ENCODE measurements at regions not wholly inside any gene's neighbourhood (a gene's known extent, or its start where the extent isn't known, plus 50 kb on each side); places are given as distances from the start of the nearest gene placed in this dataset.

DNA sequence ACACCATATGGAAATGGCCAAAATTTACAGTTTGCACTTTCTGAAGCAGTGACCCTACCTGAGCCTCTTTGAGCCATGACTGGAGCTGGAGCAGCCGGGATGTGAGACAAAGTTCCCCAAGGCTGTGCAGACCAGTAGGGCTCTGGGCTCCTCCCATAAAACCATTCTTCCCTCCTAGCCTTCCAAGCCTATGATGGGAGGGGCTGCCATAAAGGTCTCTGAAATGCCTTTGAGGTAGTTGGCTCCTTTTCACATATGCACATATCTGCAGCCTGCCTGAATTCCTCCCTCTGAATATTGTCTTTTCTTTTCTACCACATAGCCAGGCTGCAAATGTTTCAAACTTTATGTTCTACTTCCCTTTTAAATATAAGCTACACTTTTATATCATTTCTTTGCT lies 516.6 kb upstream of the POM121L12 start:
- Histone ChIP-seq H3K9ac (ENCODE audit: low read depth in 1 of 2, low read length in 2 of 2) (no peak overlapping the region), H3K27me3 (ENCODE audit: control insufficient read depth in 2 of 2, insufficient read depth in 2 of 2, low read length in 2 of 2) (no peaks in the 10 kb centered on the region), H3K9me3 (ENCODE audit: control insufficient read depth in 2 of 2, low read length in 2 of 2) (peaks cover 0 to 3% of the 10 kb centered on the region in 2 donors), H3K4me1 (ENCODE audit: control insufficient read depth in 2 of 2, insufficient read depth in 2 of 2, low read length in 2 of 2) (no peaks in the 10 kb centered on the region), H3K27ac (ENCODE audit: low read depth in 2 of 2, low read length in 2 of 2) (no peak overlapping the region), H3K4me3 (ENCODE audit: low read length in 2 of 2) (no peak overlapping the region), H3K36me3 (ENCODE audit: control insufficient read depth in 2 of 2, insufficient read depth in 2 of 2, low read length in 2 of 2) (no peaks in the 10 kb centered on the region)

DNA sequence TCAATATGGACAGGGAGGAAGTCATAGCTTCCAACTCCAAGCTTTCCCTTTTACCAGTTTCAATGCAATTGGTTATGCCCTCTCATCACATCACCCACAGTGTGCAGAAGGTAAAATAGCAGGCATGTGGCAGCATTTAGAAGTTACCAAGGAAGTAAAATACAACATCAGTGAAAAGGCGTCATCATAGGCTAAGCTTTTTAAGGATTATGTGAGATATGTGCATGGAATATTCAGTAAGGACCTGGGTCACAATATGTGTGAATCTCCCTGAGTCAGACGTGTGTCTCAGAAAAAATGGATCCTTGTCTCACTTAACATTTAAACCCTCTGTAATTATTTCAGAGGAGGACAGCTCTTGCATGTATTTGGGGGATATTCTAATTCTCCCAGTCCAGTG lies 522.8 kb upstream of the POM121L12 start:
- peaks cover 0 to 2% of the 10 kb centered on the region in 2 donors for H3K9me3 ChIP-seq (ENCODE audit: control insufficient read depth in 2 of 2, low read length in 2 of 2)
- H3K27me3 ChIP-seq (ENCODE audit: control insufficient read depth in 2 of 2, insufficient read depth in 2 of 2, low read length in 2 of 2) = no peaks in the 10 kb centered on the region
- no peaks in the 10 kb centered on the region for H3K4me1 ChIP-seq (ENCODE audit: control insufficient read depth in 2 of 2, insufficient read depth in 2 of 2, low read length in 2 of 2)
- no peak overlapping the region for H3K4me3 ChIP-seq (ENCODE audit: low read length in 2 of 2)
- no peak overlapping the region for H3K27ac ChIP-seq (ENCODE audit: low read depth in 2 of 2, low read length in 2 of 2)
- no peaks in the 10 kb centered on the region for H3K36me3 ChIP-seq (ENCODE audit: control insufficient read depth in 2 of 2, insufficient read depth in 2 of 2, low read length in 2 of 2)
- H3K9ac ChIP-seq (ENCODE audit: low read depth in 1 of 2, low read length in 2 of 2) = no peak overlapping the region

- no peak overlapping the region for H3K4me3 ChIP-seq (ENCODE audit: low read length in 2 of 2)
- no peaks in the 10 kb centered on the region for H3K9me3 ChIP-seq (ENCODE audit: control insufficient read depth in 2 of 2, low read length in 2 of 2)
- no peak overlapping the region for H3K9ac ChIP-seq (ENCODE audit: low read depth in 1 of 2, low read length in 2 of 2)
- no peaks in the 10 kb centered on the region for H3K27me3 ChIP-seq (ENCODE audit: control insufficient read depth in 2 of 2, insufficient read depth in 2 of 2, low read length in 2 of 2)
- no peak overlapping the region for H3K27ac ChIP-seq (ENCODE audit: low read depth in 2 of 2, low read length in 2 of 2)
- H3K4me1 ChIP-seq (ENCODE audit: control insufficient read depth in 2 of 2, insufficient read depth in 2 of 2, low read length in 2 of 2) = no peaks in the 10 kb centered on the region
- H3K36me3 ChIP-seq (ENCODE audit: control insufficient read depth in 2 of 2, insufficient read depth in 2 of 2, low read length in 2 of 2) = no peaks in the 10 kb centered on the region
Measured at GRCh38 chr7:52507546-52508255, 527.7 kb upstream of the POM121L12 start.

GRCh38 chr7:52506325-52506724 lies 529.1 kb upstream of the POM121L12 start:
- no peaks in the 10 kb centered on the region for H3K36me3 ChIP-seq (ENCODE audit: control insufficient read depth in 2 of 2, insufficient read depth in 2 of 2, low read length in 2 of 2)
- H3K27ac ChIP-seq (ENCODE audit: low read depth in 2 of 2, low read length in 2 of 2) = no peak overlapping the region
- no peak overlapping the region for H3K4me3 ChIP-seq (ENCODE audit: low read length in 2 of 2)
- no peaks in the 10 kb centered on the region for H3K9me3 ChIP-seq (ENCODE audit: control insufficient read depth in 2 of 2, low read length in 2 of 2)
- H3K9ac ChIP-seq (ENCODE audit: low read depth in 1 of 2, low read length in 2 of 2) = no peak overlapping the region
- H3K27me3 ChIP-seq (ENCODE audit: control insufficient read depth in 2 of 2, insufficient read depth in 2 of 2, low read length in 2 of 2) = no peaks in the 10 kb centered on the region
- H3K4me1 ChIP-seq (ENCODE audit: control insufficient read depth in 2 of 2, insufficient read depth in 2 of 2, low read length in 2 of 2) = no peaks in the 10 kb centered on the region

DNA sequence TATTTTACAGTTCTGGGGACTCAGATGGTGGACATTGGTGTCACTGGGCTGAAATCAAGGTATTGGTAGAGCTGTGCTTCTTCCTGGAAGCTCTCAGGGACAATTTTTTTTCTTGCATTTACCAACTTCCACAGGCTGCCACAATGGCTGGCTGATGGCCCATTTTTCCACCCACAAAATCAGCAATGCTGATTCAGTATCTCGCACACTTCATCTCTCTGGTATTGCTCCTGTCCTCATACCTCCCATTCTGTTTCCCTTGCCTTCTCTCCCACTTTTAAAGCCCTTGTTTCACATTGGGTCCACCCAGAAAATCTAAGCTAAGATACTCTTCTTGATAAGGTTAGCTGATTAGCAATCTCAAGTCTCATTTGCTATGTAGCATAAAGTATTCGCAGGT lies 530.9 kb upstream of the POM121L12 start:
- Histone ChIP-seq H3K4me1 (ENCODE audit: control insufficient read depth in 2 of 2, insufficient read depth in 2 of 2, low read length in 2 of 2) (no peaks in the 10 kb centered on the region), H3K27ac (ENCODE audit: low read depth in 2 of 2, low read length in 2 of 2) (no peak overlapping the region), H3K9ac (ENCODE audit: low read depth in 1 of 2, low read length in 2 of 2) (no peak overlapping the region), H3K9me3 (ENCODE audit: control insufficient read depth in 2 of 2, low read length in 2 of 2) (no peaks in the 10 kb centered on the region), H3K4me3 (ENCODE audit: low read length in 2 of 2) (no peak overlapping the region), H3K27me3 (ENCODE audit: control insufficient read depth in 2 of 2, insufficient read depth in 2 of 2, low read length in 2 of 2) (no peaks in the 10 kb centered on the region), H3K36me3 (ENCODE audit: control insufficient read depth in 2 of 2, insufficient read depth in 2 of 2, low read length in 2 of 2) (no peaks in the 10 kb centered on the region)

- Histone ChIP-seq H3K27ac (ENCODE audit: low read depth in 2 of 2, low read length in 2 of 2) (no peak overlapping the region), H3K4me1 (ENCODE audit: control insufficient read depth in 2 of 2, insufficient read depth in 2 of 2, low read length in 2 of 2) (no peaks in the 10 kb centered on the region), H3K36me3 (ENCODE audit: control insufficient read depth in 2 of 2, insufficient read depth in 2 of 2, low read length in 2 of 2) (no peaks in the 10 kb centered on the region), H3K9ac (ENCODE audit: low read depth in 1 of 2, low read length in 2 of 2) (no peak overlapping the region), H3K9me3 (ENCODE audit: control insufficient read depth in 2 of 2, low read length in 2 of 2) (no peaks in the 10 kb centered on the region), H3K4me3 (ENCODE audit: low read length in 2 of 2) (no peak overlapping the region), H3K27me3 (ENCODE audit: control insufficient read depth in 2 of 2, insufficient read depth in 2 of 2, low read length in 2 of 2) (no peaks in the 10 kb centered on the region)
Measured at GRCh38 chr7:52502281-52502680, 533.2 kb upstream of the POM121L12 start.

- Histone ChIP-seq H3K27me3 (ENCODE audit: control insufficient read depth in 2 of 2, insufficient read depth in 2 of 2, low read length in 2 of 2) (no peaks in the 10 kb centered on the region), H3K9ac (ENCODE audit: low read depth in 1 of 2, low read length in 2 of 2) (no peak overlapping the region), H3K4me1 (ENCODE audit: control insufficient read depth in 2 of 2, insufficient read depth in 2 of 2, low read length in 2 of 2) (no peaks in the 10 kb centered on the region), H3K36me3 (ENCODE audit: control insufficient read depth in 2 of 2, insufficient read depth in 2 of 2, low read length in 2 of 2) (no peaks in the 10 kb centered on the region), H3K4me3 (ENCODE audit: low read length in 2 of 2) (no peak overlapping the region), H3K9me3 (ENCODE audit: control insufficient read depth in 2 of 2, low read length in 2 of 2) (no peaks in the 10 kb centered on the region), H3K27ac (ENCODE audit: low read depth in 2 of 2, low read length in 2 of 2) (no peak overlapping the region)
Measured at GRCh38 chr7:52501696-52502095, 533.7 kb upstream of the POM121L12 start.

DNA sequence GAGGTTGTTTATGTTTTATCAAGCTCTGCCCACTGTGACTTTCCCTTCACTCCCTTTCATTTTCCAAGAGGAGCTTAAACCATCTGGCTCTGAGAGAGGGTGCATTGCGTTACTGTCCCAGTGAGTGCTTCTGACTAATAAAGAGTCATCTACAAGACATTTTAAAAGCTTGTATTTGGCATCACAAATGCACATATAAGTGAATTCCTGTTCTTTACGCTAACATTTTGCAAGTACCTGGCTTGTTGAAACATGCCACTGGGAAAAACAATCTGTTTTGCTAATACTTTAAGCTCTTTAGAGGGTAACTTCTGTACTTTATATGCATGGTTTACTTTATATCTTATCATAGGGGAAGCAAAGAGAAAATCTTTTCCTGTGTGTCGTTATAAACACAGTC lies 534.6 kb upstream of the POM121L12 start:
- Histone ChIP-seq H3K9ac (ENCODE audit: low read depth in 1 of 2, low read length in 2 of 2) (no peak overlapping the region), H3K4me3 (ENCODE audit: low read length in 2 of 2) (no peak overlapping the region), H3K36me3 (ENCODE audit: control insufficient read depth in 2 of 2, insufficient read depth in 2 of 2, low read length in 2 of 2) (no peaks in the 10 kb centered on the region), H3K27ac (ENCODE audit: low read depth in 2 of 2, low read length in 2 of 2) (no peak overlapping the region), H3K4me1 (ENCODE audit: control insufficient read depth in 2 of 2, insufficient read depth in 2 of 2, low read length in 2 of 2) (no peaks in the 10 kb centered on the region), H3K9me3 (ENCODE audit: control insufficient read depth in 2 of 2, low read length in 2 of 2) (no peaks in the 10 kb centered on the region), H3K27me3 (ENCODE audit: control insufficient read depth in 2 of 2, insufficient read depth in 2 of 2, low read length in 2 of 2) (no peaks in the 10 kb centered on the region)

- Histone ChIP-seq H3K27me3 (ENCODE audit: control insufficient read depth in 2 of 2, insufficient read depth in 2 of 2, low read length in 2 of 2) (no peaks in the 10 kb centered on the region), H3K4me1 (ENCODE audit: control insufficient read depth in 2 of 2, insufficient read depth in 2 of 2, low read length in 2 of 2) (no peaks in the 10 kb centered on the region), H3K9me3 (ENCODE audit: control insufficient read depth in 2 of 2, low read length in 2 of 2) (no peaks in the 10 kb centered on the region), H3K9ac (ENCODE audit: low read depth in 1 of 2, low read length in 2 of 2) (no peak overlapping the region), H3K36me3 (ENCODE audit: control insufficient read depth in 2 of 2, insufficient read depth in 2 of 2, low read length in 2 of 2) (no peaks in the 10 kb centered on the region), H3K27ac (ENCODE audit: low read depth in 2 of 2, low read length in 2 of 2) (no peak overlapping the region), H3K4me3 (ENCODE audit: low read length in 2 of 2) (no peak overlapping the region)
Measured at GRCh38 chr7:52498366-52498765, 537.1 kb upstream of the POM121L12 start.

DNA sequence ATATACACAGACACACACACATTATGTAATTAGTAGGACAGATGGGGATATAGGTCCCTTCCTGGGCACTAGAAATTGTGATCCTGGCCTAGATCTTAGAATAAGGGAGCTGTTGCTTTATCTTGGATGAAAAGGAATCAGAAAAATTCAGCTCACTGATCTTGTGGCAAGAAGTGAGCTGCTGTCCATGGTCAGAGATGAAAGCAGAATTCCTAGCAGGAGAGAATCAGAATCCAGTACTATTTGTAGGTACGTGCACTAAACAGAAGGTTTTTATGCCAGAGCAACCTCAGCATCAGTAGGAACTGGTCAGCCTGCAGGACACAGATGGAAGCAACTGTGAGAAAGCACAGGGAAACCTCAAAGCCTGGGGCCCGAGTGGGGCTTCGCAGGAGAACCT lies 549.2 kb upstream of the POM121L12 start:
- no peak overlapping the region for H3K9ac ChIP-seq (ENCODE audit: low read depth in 1 of 2, low read length in 2 of 2)
- no peak overlapping the region for H3K27ac ChIP-seq (ENCODE audit: low read depth in 2 of 2, low read length in 2 of 2)
- H3K27me3 ChIP-seq (ENCODE audit: control insufficient read depth in 2 of 2, insufficient read depth in 2 of 2, low read length in 2 of 2) = no peaks in the 10 kb centered on the region
- no peak overlapping the region for H3K4me3 ChIP-seq (ENCODE audit: low read length in 2 of 2)
- H3K9me3 ChIP-seq (ENCODE audit: control insufficient read depth in 2 of 2, low read length in 2 of 2) = no peaks in the 10 kb centered on the region
- H3K4me1 ChIP-seq (ENCODE audit: control insufficient read depth in 2 of 2, insufficient read depth in 2 of 2, low read length in 2 of 2) = no peaks in the 10 kb centered on the region
- no peaks in the 10 kb centered on the region for H3K36me3 ChIP-seq (ENCODE audit: control insufficient read depth in 2 of 2, insufficient read depth in 2 of 2, low read length in 2 of 2)

DNA sequence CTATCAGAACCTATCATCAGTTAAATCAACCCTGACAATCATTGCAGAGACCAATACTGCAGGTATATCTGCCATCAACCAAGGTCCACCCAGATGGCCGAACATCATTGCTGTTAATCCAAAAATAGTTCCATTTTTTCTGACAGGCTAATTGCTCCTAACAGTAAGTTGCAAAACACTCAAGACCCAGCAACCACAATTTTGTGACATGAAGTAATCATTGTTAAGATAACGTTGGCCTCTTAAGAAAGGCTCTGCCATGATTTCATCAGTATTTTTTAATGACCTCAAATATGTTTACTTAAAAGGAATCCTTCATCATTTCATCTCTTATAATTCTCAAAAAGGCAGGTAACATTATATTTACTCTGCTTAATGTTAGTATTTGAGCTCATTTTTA lies 553.4 kb upstream of the POM121L12 start:
- no peaks in the 10 kb centered on the region for H3K27me3 ChIP-seq (ENCODE audit: control insufficient read depth in 2 of 2, insufficient read depth in 2 of 2, low read length in 2 of 2)
- no peaks in the 10 kb centered on the region for H3K9me3 ChIP-seq (ENCODE audit: control insufficient read depth in 2 of 2, low read length in 2 of 2)
- no peak overlapping the region for H3K4me3 ChIP-seq (ENCODE audit: low read length in 2 of 2)
- H3K4me1 ChIP-seq (ENCODE audit: control insufficient read depth in 2 of 2, insufficient read depth in 2 of 2, low read length in 2 of 2) = no peaks in the 10 kb centered on the region
- H3K36me3 ChIP-seq (ENCODE audit: control insufficient read depth in 2 of 2, insufficient read depth in 2 of 2, low read length in 2 of 2) = no peaks in the 10 kb centered on the region
- no peak overlapping the region for H3K27ac ChIP-seq (ENCODE audit: low read depth in 2 of 2, low read length in 2 of 2)
- no peak overlapping the region for H3K9ac ChIP-seq (ENCODE audit: low read depth in 1 of 2, low read length in 2 of 2)
